GM12873 (cell line): ENCODE measurements at regions not wholly inside any gene's neighbourhood (a gene's known extent, or its start where the extent isn't known, plus 50 kb on each side); places are given as distances from the start of the nearest gene placed in this dataset.

Experiments used
- CTCF ChIP-seq: IDR thresholded peaks from 2 replicates; pipeline ENCODE4 v1.5.1; 2012; ENCODE audit warnings: low read depth, mild to moderate bottlenecking, moderate library complexity, low read length, control low read depth; ENCODE audit not compliant: insufficient read depth; ENCODE audit errors: missing control alignments

DNA sequence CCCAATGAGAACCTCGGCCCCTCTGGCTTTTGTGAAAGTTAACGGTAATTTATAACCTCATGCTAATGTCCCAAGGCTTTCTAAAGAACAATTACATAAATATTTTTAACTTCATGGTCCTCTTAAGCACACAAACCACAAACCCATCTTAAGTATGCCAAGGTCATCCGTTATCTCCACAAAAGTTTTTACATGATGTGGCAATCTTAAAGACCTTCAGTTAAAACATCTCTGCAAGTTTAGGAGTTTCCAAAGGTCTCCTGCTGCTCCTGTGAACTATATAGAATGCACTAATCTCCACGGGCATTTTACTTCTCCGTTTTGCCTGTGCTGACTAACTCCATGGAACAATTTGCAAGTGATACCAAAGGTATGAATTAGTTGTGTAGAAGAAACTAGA is 228.2 kb downstream of the TLE1 start:
- TF ChIP-seq CTCF, result no peak

DNA sequence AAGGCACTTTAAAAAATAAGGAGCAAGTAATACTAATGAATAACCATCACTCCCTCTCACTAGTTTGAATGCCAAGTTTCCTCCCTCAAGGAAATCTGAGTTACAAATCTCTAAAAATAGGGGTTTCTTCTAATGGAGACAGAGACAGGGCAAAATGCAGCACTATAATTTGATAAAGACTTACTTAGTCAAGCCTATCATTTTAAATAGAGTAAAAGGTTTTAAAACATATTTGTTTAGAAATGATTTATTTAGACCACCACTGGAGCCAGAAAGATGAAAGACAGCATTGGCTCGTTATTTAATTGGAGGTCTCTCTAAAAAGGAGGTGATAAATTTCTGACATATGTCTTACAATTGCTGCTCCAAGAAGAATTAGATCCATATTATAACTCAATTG is 228.7 kb downstream of the TLE1 start:
- TF ChIP-seq CTCF, result no peak

- no peak for TF ChIP-seq CTCF
These were observed 229.8 kb downstream of the TLE1 start for GRCh38 chr9:81459591-81459990.

DNA sequence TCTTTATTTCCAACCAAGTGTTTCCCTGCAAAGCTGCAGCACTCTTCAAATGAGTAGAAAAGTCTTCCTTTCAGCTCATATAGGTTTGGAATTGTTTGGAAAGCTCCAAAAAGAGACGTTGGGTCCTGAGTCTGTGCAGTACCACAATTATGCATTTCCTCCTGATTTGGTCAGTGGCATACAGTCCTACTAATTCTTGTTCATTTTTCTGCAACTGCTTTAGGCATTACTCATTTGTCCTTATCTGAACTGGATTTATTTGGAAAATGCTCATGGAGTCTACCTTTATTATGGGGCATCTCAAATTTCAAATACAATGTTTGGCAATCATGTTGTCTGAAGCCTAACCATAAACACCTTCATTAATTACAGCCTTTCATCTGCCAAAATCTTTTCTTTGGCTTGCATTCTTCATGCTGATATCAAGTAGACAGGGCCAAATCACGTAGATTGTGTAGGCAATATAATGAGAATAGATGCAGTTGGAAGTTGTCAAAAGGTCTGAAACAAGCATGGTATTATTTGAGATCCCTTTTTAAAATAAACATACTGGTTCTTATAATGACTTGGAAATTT is 232.8 kb downstream of the TLE1 start:
- TF ChIP-seq CTCF, result no peak

DNA sequence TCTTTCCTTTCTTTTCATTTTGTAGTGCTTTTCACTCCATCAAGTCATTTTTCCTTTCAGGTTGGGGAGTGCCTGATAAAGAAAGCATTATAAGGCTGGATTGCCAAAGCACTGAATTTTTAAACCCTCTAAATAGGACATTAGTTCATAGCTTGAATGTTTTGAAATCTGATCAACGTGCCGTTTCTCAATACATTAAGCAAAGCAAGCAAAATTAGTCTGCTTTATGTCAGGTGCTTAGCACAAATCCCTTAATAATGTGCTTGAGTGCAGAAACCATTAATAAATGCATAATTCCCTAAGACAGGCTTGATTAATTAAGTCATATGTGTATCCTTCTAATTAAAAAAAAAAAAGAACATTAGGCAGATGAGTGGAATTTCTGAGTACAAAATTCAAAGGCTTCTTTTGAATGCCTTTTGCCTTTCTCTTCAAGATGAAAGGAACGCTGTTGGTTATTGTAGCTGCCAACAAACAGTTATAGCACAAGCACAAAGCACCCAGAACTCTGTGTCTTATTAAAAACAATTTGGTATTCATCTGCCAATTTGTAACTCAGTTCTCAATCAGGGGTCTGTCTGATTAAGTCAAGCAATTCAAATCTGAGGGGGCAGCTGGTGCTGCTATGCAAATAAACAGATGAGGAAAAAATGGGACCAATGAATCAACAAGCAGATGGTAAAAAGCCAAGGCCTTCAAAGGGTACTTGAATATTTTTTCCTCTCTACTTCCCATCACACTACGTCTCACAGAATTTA is 233.7 kb downstream of the TLE1 start:
- no peak for TF ChIP-seq CTCF

DNA sequence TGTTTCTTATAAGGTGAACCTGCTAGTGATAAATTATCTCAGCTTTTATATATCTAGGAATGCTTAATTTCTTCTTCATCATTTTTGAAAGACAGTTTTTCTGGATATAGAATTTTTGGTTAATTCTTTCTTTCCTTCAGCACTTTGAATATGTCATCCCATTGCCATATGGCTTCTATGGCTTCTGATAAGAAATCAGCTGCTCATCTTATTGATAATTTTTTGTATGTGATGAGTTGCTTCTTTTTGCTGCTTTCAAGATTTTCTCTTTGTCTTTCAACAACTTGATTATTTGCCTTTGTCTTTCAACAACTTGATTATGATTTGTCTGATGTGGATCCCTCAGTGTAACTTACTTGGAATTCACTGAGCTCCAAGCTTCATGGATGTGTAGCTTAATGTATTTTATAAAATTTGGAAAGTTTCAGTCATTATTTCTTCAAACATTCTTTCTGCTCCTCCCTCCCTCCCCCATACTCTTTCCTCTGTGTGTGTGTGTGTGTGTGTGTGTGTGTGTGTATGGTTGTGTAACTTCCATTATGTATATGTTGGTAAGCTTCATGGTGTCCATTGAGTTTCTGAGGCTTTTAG is 243.9 kb downstream of the TLE1 start:
- no peak for TF ChIP-seq CTCF

GRCh38 chr9:81431641-81432040 is 257.7 kb downstream of the TLE1 start:
- TF ChIP-seq CTCF, result no peak
